Cardiac septum (tissue), 1 donor: ENCODE measurements at regions not wholly inside any gene's neighbourhood (a gene's known extent, or its start where the extent isn't known, plus 50 kb on each side); places are given as distances from the start of the nearest gene placed in this dataset.
"Not testable (repeated sequence)": the region's sequence is repeated elsewhere in the genome, so short reads cannot be mapped to it uniquely, and the experiment has no call there.

Source experiments
- DNase-seq: peaks from one replicate; pipeline ENCODE4 v3.0.0-alpha.2; 2020; ENCODE audit warnings: low spot score
- intact Hi-C: fragments of 100-400 bp; cut with DNase I; formaldehyde crosslinking; loops from one replicate; pipeline ENCODE4 v1.14.0; 2022
- donor health status: DM: no; HTN: no; CAD: no.

DNA sequence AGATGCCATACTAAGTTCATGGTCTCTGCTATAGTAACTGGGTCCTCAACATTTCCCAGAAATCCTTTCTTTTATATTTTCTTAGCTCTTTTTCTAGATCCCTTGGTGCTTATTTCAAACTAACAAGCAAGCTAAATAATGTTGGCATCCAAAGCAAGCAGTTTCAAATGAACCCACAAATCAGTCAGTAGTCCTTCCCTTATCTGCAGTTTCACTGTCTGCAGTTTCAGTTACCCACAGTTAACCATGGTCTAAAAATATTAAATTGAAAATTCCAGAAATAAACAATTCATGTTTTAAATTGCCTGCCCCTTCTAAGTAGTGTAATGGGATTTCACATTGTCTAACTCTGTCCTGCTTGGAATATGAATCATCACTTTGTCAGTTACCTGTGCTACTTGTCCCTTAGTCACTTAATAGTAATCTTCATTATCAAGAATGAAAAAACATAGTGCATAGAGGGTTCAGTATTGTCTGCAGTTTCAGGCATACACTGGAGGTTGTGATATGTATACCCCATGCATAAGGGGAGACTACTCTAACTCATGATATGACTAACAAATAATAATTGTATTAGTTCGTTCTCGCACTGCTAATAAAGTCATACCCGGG, 633.7 kb downstream of the MECOM start:
- intact Hi-C loops, result no loop called here

GRCh38 chr3:169028716-169029115, 634.8 kb downstream of the MECOM start:
- intact Hi-C loops, result no loop called here
- DNase-seq, result no peak

More for the DNA sequence above, 633.7 kb downstream of the MECOM start:
- DNase-seq, result no peak

DNA sequence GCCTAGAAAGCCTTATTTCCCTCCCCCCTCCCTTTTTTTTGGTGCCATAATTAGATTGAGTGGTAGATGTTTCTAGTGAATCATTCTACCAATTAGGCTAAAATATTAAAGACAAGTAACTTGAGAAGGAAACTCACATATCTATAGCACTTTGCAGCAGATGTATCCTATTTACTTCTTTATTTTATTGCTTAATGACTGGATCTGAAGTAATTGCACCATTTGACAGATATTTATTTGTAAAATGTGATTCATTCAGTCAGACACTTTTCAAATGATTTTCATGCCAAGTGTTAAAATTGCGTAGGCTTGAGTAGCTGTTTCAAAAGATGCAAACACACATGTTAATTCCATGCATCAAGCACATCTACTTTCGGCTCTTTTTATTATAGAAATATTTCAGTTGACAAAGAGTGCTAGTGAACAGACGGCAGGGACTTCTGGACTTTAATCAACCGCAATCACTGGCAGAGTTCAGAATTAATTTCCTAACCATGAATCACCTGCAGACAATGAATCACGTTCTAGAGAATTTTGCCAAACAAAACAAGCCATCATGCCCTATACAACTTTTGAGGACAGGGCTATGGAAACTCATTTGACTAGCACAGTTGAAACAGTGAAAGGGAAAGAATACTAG, 636.8 kb downstream of the MECOM start:
- DNase-seq, result no peak
- intact Hi-C loops, result no loop called here

DNA sequence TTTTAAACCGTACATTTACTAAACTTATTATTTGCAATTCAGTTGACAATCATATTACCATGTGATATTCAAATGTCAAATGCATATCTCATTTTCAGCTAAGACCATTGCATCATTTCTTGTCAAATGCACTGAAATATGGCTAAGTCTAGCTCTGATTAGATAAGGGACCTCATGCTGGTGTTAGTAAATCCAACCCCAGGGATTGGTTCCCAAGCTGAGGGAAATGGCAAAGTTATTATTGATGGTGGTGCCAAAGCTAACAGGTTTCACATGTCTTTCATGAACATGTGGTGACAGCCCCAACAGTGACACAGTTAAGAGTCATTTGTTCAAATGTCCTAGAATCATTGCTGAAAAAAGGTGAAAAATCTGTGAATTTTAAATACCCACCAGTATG, 641.1 kb downstream of the MECOM start:
- no peak for DNase-seq
- intact Hi-C loops, result no loop called here

GRCh38 chr3:169020371-169020770, 643.1 kb downstream of the MECOM start:
- intact Hi-C loops, result no loop called here
- DNase-seq, result no peak

DNA sequence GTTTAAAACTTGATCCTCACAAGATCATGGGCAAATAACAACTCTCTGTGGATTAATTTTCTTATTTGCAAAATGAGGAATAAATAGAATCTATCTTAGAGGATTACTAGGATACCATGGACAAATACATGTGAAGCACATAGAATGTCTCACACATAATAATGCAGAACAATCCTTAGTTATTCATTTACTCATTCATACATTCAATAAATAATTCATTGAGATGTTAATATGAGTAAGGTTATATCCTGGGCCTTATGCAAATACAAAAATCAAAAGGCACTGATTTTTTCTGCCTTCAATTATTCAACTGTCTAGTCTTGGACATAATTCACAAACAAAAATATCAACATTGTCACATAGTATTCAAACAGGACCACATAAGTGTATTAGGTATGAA, 654.1 kb downstream of the MECOM start:
- intact Hi-C loops, result no loop called here
- no peak for DNase-seq

DNA sequence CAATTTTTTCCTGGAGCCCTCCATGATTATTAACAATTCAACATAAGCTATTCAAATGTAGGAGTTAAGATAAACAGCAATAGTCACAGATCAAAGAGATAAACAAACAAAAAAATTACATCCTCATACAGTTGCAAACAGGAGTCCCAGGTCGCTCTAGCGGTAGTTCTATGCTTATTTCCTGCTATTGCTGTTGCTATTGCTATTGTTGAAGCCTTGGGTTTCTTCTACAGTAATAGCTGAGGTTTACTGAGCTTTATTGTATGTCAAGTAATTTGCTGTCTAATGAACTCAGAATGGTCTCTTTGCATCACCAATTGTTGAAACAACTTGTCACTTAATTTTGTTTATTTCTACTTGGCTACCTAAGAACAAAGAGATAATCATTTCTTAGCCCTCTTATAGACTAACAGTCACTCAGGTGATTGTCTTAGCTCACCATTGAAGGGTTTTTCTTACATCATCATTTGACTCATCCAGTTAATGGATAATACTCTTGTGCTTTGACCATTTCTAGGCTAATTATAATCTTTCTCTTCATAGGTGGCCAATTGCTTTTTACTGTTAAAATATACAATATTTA, 654.6 kb downstream of the MECOM start:
- DNase-seq, result no peak
- intact Hi-C loops, result no loop called here

DNA sequence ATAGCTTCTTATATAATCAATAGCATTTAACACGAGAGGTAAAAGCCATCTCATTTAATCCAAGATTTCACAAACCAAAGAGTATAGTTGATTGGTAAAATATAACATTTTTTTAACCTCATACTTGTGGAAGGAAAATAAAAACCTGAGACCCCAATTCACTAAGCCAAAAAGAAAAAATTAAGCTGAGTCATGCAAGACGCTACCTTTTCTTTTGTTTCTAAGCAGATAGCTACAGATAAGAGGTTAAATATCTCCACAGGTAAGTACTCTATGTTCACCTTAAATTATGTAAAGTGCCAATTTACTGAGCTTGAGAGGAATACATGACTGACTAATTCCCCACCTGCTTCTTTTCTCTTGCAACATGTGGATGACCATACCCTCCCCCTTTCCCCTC, 656.4 kb downstream of the MECOM start:
- intact Hi-C loops, result no loop called here

GRCh38 chr3:169006398-169006797, 657.1 kb downstream of the MECOM start:
- intact Hi-C loops, DNase-seq: not testable (repeated sequence)

More for the DNA sequence above, 656.4 kb downstream of the MECOM start:
- DNase-seq, result no peak

GRCh38 chr3:169002689-169003088, 660.8 kb downstream of the MECOM start:
- DNase-seq, result no peak
- intact Hi-C loops, result no loop called here

- intact Hi-C loops, result no loop called here
Observed at GRCh38 chr3:168998792-168999191, 664.7 kb downstream of the MECOM start.

GRCh38 chr3:168997488-168997887, 666.0 kb downstream of the MECOM start:
- no peak for DNase-seq
- intact Hi-C loops, result no loop called here

More at GRCh38 chr3:168998792-168999191, 664.7 kb downstream of the MECOM start:
- no peak for DNase-seq

DNA sequence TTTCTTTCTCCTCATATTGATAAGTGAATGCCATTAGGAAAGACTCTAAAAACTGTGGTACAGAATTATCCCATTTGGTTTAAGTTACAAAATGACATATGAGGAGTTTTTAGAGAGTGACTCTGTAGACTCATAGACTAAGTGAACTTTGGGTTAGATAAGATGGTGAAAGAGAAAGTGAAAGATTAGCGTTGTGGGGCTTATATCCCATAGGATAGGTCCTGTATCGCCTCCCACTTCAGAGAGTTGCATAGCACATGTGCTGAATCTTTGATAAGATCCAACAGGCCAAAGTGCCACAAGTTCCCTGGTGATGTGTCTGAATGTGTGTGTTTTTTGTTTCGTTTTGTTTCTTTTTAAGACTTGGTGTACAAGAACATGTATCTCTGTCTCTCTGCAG, 666.9 kb downstream of the MECOM start:
- intact Hi-C loops, result no loop called here
- no peak for DNase-seq

- intact Hi-C loops, result no loop called here
- DNase-seq, result no peak
Observed at GRCh38 chr3:168995129-168995528, 668.4 kb downstream of the MECOM start.

GRCh38 chr3:168991803-168992202, 671.7 kb downstream of the MECOM start:
- no peak for DNase-seq
- intact Hi-C loops, result no loop called here

- no peak for DNase-seq
Observed at GRCh38 chr3:168990621-168991020, 672.9 kb downstream of the MECOM start.

GRCh38 chr3:168990134-168990533, 673.4 kb downstream of the MECOM start:
- intact Hi-C loops, result no loop called here

More at GRCh38 chr3:168990621-168991020, 672.9 kb downstream of the MECOM start:
- intact Hi-C loops, result no loop called here

DNA sequence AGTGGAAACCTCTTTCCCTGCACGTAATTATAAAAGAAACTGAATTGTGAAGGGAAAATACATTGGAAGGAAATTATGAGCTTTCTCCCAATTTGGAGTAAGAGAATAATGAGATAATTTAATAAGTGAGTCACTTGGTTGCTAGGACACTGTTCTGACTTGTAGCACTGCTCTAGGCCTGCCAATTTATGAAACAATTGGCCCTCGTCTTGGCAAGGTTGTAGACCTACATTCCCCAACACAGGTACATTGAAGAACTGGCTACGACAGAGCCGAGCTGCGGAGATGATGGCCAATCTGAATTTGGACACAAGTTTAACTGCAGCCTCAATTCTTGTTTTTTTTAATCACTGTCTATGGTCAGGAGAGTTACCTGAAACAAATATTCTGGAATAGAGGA, 674.1 kb downstream of the MECOM start:
- intact Hi-C loops, result no loop called here
- no peak for DNase-seq

More at GRCh38 chr3:168990134-168990533, 673.4 kb downstream of the MECOM start:
- no peak for DNase-seq

- DNase-seq, result no peak
- intact Hi-C loops, result no loop called here
Observed at GRCh38 chr3:168988853-168989252, 674.7 kb downstream of the MECOM start.

GRCh38 chr3:168984872-168985271, 678.6 kb downstream of the MECOM start:
- intact Hi-C loops, result no loop called here
- DNase-seq, result no peak

GRCh38 chr3:168983046-168983445, 680.5 kb downstream of the MECOM start:
- no peak for DNase-seq
- intact Hi-C loops, result no loop called here
